Endothelial cell of umbilical vein (primary cell): ENCODE measurements at regions not wholly inside any gene's neighbourhood (a gene's known extent, or its start where the extent isn't known, plus 50 kb on each side); places are given as distances from the start of the nearest gene placed in this dataset.

ENCODE experiments used
- BruUV-seq: library from RNA; stranded (reverse); fragments of 400-500 nt; replicated peaks from 2 replicates; lab custom pipeline; 2021; lab: Mats Ljungman, UMichigan
- CTCF ChIA-PET: fragments of 300-600, 350-600 bp; sonication (Branson Sonifier 250); formaldehyde crosslinking; loops from one replicate; lab custom pipeline; 2021; ENCODE audit warnings: antibody characterized with exemption, inconsistent platforms; lab: Charles Lee
- POLR2A ChIA-PET: fragments of 300-600, 350-600 bp; sonication (Branson Sonifier 250); formaldehyde crosslinking; loops from one replicate; lab custom pipeline; 2021; ENCODE audit warnings: antibody characterized with exemption, inconsistent platforms; lab: Charles Lee
- DNase-seq: peaks from one replicate; pipeline ENCODE4 v3.0.0-alpha.2; 2011; ENCODE audit warnings: low read depth, low spot score
- FAIRE-seq: peaks from 2 replicates; lab custom pipeline; 2011; peaks lifted over from hg19 to GRCh38; lab: Jason Lieb, UNC
- H2AFZ ChIP-seq: 2 replicates; pipeline ENCODE4 v1.6.0; 2012; ENCODE audit warnings: low read depth, low read length, control low read depth, inconsistent platforms
- H3K27ac ChIP-seq: 2 replicates; pipeline ENCODE4 v1.5.1; 2011; ENCODE audit warnings: low read depth, mild to moderate bottlenecking, control low read depth, low read length, moderate library complexity; ENCODE audit not compliant: insufficient read depth
- H3K27me3 ChIP-seq, 2 experiments: 2 replicates each; pipeline versions ENCODE4 v1.6.0 to v1.6.1; 2011; ENCODE audit warnings: low read length in 2 of 2, mixed read lengths in 1 of 2; ENCODE audit not compliant: control insufficient read depth in 2 of 2, insufficient read depth in 2 of 2
- H3K36me3 ChIP-seq, 2 experiments: 2 replicates in 1 of 2; 3 replicates in 1 of 2; pipeline ENCODE4 v1.5.1; 2011; ENCODE audit warnings: low read length in 2 of 2, mild to moderate bottlenecking in 1 of 2, moderate library complexity in 1 of 2; ENCODE audit not compliant: control insufficient read depth in 2 of 2, insufficient read depth in 2 of 2; ENCODE audit errors: extremely low read depth in 1 of 2
- H3K4me1 ChIP-seq: 3 replicates; pipeline ENCODE4 v1.5.1; 2011; ENCODE audit warnings: mild to moderate bottlenecking, low read length; ENCODE audit not compliant: control insufficient read depth, insufficient read depth; ENCODE audit errors: extremely low read depth
- H3K4me2 ChIP-seq: 2 replicates; pipeline ENCODE4 v1.6.1; 2011; ENCODE audit warnings: low read length, control low read depth, mixed read lengths; ENCODE audit not compliant: insufficient read depth
- H3K4me3 ChIP-seq, 3 experiments: fragments of 200-600 bp in 1 of 3; sonication (generic), shearing (Covaris generic) in 1 of 3; replicated peaks in 1 of 3; 2 replicates each; pipeline ENCODE4 v1.5.1; 2011 to 2016; ENCODE audit warnings: control low read depth in 3 of 3, low read length in 3 of 3, mild to moderate bottlenecking in 2 of 3, inconsistent platforms in 1 of 3, low read depth in 1 of 3, moderate library complexity in 1 of 3; ENCODE audit not compliant: insufficient read depth in 1 of 3
- H3K79me2 ChIP-seq: 2 replicates; pipeline ENCODE4 v1.6.0; 2012; ENCODE audit warnings: low read length, inconsistent platforms; ENCODE audit not compliant: control insufficient read depth, insufficient read depth
- H3K9ac ChIP-seq: replicated peaks from 2 replicates; pipeline ENCODE3; 2011; ENCODE audit warnings: low read length, control low read depth; ENCODE audit not compliant: insufficient read depth; ENCODE audit errors: extremely low read depth
- H3K9me1 ChIP-seq: replicated peaks from 3 replicates; pipeline ENCODE4 v1.6.0; 2011; ENCODE audit warnings: mild to moderate bottlenecking, low read length; ENCODE audit not compliant: control insufficient read depth, insufficient read depth; ENCODE audit errors: extremely low read depth
- H3K9me3 ChIP-seq: replicated peaks from 2 replicates; pipeline ENCODE4 v1.5.1; 2012; ENCODE audit warnings: low read length, inconsistent platforms; ENCODE audit not compliant: control insufficient read depth, insufficient read depth
- H4K20me1 ChIP-seq: replicated peaks from 2 replicates; pipeline ENCODE3; 2011; ENCODE audit warnings: mild to moderate bottlenecking, low read length; ENCODE audit not compliant: control insufficient read depth, insufficient read depth; ENCODE audit errors: extremely low read depth
- CTCF ChIP-seq, 2 donors: IDR thresholded peaks; 1 replicate in 1 of 2; 2 replicates in 1 of 2; pipeline ENCODE4 v1.5.1; 2011; ENCODE audit warnings: low read length in 2 of 2, mild to moderate bottlenecking in 2 of 2, moderate library complexity in 2 of 2, control low read depth in 1 of 2, inconsistent platforms in 1 of 2, low read depth in 1 of 2; ENCODE audit not compliant: insufficient read depth in 1 of 2; ENCODE audit errors: extremely low read depth in 1 of 2
- EZH2 ChIP-seq: IDR thresholded peaks from 2 replicates; pipeline ENCODE4 v1.6.1; 2012; ENCODE audit warnings: borderline replicate concordance, low read depth, mild to moderate bottlenecking, moderate library complexity, low read length, inconsistent platforms; ENCODE audit not compliant: severe bottlenecking
- FOS ChIP-seq: IDR thresholded peaks from 2 replicates; pipeline ENCODE4 v1.6.1; 2011; ENCODE audit warnings: mild to moderate bottlenecking, low read length, moderate library complexity, borderline replicate concordance; ENCODE audit not compliant: insufficient read depth
- GATA2 ChIP-seq: IDR thresholded peaks from 2 replicates; pipeline ENCODE4 v1.7.0; 2011; ENCODE audit warnings: low read depth, mild to moderate bottlenecking, moderate library complexity, mixed read lengths, low read length; ENCODE audit not compliant: insufficient read length, insufficient read depth
- JUN ChIP-seq: IDR thresholded peaks from 2 replicates; pipeline ENCODE4 v1.6.1; 2011; ENCODE audit warnings: borderline replicate concordance, low read depth; ENCODE audit not compliant: insufficient read length, insufficient read depth
- MAX ChIP-seq: IDR thresholded peaks from 2 replicates; pipeline ENCODE4 v1.6.1; 2011; ENCODE audit not compliant: insufficient read depth, insufficient read length
- MYC ChIP-seq: IDR thresholded peaks from one replicate; pipeline ENCODE4 v1.6.1; 2011; ENCODE audit warnings: mild to moderate bottlenecking, low read depth, low read length
- POLR2A ChIP-seq: IDR thresholded peaks from 2 replicates; pipeline ENCODE4 v1.6.1; 2012; ENCODE audit warnings: low read depth, mild to moderate bottlenecking, control low read depth, low read length
- POLR2AphosphoS5 ChIP-seq: IDR thresholded peaks from 2 replicates; pipeline ENCODE4 v1.6.1; 2012; ENCODE audit warnings: low read depth, mild to moderate bottlenecking, control low read depth, low read length, moderate library complexity; ENCODE audit not compliant: insufficient read depth
- dilution Hi-C: fragments of 300-500 bp; cut with MboI; formaldehyde crosslinking; loops from one replicate; pipeline ENCODE4 v1.15.0; 2019; ENCODE audit warnings: low sequenced_read_pairs; ENCODE audit not compliant: extremely low pct_ligation_motif_present
- intact Hi-C: fragments of 100-400 bp; cut with micrococcal nuclease; formaldehyde crosslinking; loops from one replicate; pipeline ENCODE4 v1.10.0; 2022

GRCh38 chr9:90240541-90240940 lies 402.1 kb downstream of the DIRAS2 start:
- TF ChIP-seq GATA2 (no peak), MAX (no peak), FOS (no peak), MYC (no peak), JUN (no peak), POLR2A (no peak), POLR2AphosphoS5 (no peak), CTCF (IDR thresholded peaks at IDR 0.05; ENCODE audit: extremely low read depth in 1 of 2, insufficient read depth in 1 of 2, low read depth in 1 of 2, low read length in 2 of 2) (no peak), EZH2 (no peak)
- H2AFZ ChIP-seq, result no peak overlapping the region
- H3K27ac ChIP-seq, result no peak overlapping the region
- intact Hi-C loops (no loop called here), dilution Hi-C loops (no loop called here)
- no peaks in the 10 kb centered on the region for H3K9me1 ChIP-seq
- H3K27me3 ChIP-seq, result no peaks in the 10 kb centered on the region
- H3K9ac ChIP-seq, result no peak overlapping the region
- ChIA-PET CTCF (no interaction called here), POLR2A (no interaction called here)
- FAIRE-seq (no peak), DNase-seq (no peak)
- no peak overlapping the region for H3K4me2 ChIP-seq
- no peaks in the 10 kb centered on the region for H4K20me1 ChIP-seq
- H3K79me2 ChIP-seq, result no peaks in the 10 kb centered on the region
- H3K9me3 ChIP-seq, result no peaks in the 10 kb centered on the region
- no peak overlapping the region for H3K4me3 ChIP-seq
- no peaks in the 10 kb centered on the region for H3K4me1 ChIP-seq
- no TSS peak for BruUV-seq
- H3K36me3 ChIP-seq, result no peaks in the 10 kb centered on the region
